H7 (cell line): ENCODE measurements at regions not wholly inside any gene's neighbourhood (a gene's known extent, or its start where the extent isn't known, plus 50 kb on each side); places are given as distances from the start of the nearest gene placed in this dataset.

Source experiments
- DNase-seq: peaks from one replicate; pipeline ENCODE4 v3.0.0; 2012
- H3K27me3 ChIP-seq: 2 replicates; pipeline ENCODE4 v1.6.0; 2011; ENCODE audit warnings: mild to moderate bottlenecking, low read length; ENCODE audit not compliant: control insufficient read depth, insufficient read depth
- H3K36me3 ChIP-seq: replicated peaks from 2 replicates; pipeline ENCODE4 v1.5.1; 2011; ENCODE audit warnings: low read length; ENCODE audit not compliant: control insufficient read depth, insufficient read depth
- H3K4me3 ChIP-seq: 2 replicates; pipeline ENCODE4 v1.5.1; 2011; ENCODE audit warnings: low read depth, mild to moderate bottlenecking, control low read depth, low read length, moderate library complexity; ENCODE audit not compliant: insufficient read depth

DNA sequence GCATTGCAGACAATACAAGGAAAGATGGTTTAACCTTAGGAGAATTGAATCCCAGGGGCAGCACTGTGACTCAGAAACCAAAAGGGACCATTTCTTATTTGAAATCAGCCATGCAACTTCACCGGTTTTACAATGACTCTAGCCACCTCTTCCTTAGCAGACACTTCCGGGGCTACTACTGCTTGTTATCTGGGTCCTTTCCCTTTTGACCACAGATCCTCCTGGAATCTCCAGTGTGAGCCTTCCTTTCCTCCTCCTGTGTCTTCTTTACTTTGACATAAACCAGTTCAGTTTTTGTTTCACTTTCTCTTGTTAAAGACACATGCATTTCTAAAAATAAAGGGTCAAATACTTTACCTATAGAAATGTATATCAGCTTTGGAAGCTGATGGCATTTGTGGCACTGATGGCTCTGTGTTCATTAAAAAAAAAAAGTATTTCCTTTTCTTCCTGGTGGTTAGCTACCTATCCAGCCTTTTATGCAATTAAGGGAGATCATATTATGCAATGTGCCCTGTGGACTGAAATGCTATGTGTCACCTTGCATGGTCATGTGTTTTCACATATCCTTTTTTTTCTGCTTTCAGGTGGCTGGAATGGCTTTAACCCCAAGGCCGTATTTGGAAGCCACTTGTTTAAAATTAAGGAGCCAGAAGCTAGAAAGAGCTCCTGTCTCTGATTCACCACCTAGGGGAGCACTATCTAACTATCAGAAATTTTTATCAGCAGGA lies 296.2 kb downstream of the CHL1 start:
- H3K27me3 ChIP-seq = no peaks in the 10 kb centered on the region
- H3K4me3 ChIP-seq = no peak overlapping the region
- DNase-seq = no peak
- H3K36me3 ChIP-seq = no peaks in the 10 kb centered on the region

DNA sequence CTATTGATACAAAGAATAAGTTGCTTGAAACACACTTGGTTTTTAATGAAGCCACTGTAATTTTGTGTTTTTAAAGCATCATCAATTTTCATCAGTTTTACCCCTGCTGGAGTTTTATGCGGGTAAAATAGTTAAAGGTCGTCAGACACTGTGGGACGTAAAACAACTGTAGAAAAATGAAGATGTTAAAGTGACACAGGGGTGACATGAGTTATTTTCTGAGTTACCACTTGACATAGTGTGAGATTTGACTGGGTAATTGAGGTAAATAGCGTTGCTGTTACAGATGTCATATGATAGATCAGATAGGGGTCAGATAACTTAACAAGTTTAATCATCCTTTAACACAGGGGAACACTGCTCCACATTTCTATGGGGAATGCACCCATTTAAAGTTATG lies 297.6 kb downstream of the CHL1 start:
- DNase-seq = no peak
- H3K4me3 ChIP-seq = no peak overlapping the region
- H3K27me3 ChIP-seq = no peaks in the 10 kb centered on the region
- H3K36me3 ChIP-seq = no peaks in the 10 kb centered on the region

DNA sequence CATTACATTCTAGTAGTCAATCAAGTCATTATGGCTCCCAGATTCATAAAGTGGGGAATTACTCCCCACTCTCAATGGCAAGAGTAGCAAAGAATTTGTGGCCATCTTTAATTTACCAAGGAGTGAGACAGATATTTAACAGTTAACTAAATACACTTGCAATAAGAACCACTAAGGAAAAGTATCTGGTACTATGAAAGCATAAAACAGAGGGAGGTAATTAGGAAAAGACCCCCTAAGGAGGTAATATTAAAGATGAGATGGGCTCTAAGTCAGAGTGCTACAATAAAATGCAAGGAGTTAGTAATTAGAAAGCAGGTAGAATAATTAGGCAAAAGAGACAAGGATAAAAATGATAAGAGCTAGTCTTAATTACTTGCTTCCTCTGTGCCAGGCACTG lies 301.9 kb downstream of the CHL1 start:
- Histone ChIP-seq H3K4me3 (no peak overlapping the region), H3K27me3 (no peaks in the 10 kb centered on the region), H3K36me3 (no peaks in the 10 kb centered on the region)
- no peak for DNase-seq

DNA sequence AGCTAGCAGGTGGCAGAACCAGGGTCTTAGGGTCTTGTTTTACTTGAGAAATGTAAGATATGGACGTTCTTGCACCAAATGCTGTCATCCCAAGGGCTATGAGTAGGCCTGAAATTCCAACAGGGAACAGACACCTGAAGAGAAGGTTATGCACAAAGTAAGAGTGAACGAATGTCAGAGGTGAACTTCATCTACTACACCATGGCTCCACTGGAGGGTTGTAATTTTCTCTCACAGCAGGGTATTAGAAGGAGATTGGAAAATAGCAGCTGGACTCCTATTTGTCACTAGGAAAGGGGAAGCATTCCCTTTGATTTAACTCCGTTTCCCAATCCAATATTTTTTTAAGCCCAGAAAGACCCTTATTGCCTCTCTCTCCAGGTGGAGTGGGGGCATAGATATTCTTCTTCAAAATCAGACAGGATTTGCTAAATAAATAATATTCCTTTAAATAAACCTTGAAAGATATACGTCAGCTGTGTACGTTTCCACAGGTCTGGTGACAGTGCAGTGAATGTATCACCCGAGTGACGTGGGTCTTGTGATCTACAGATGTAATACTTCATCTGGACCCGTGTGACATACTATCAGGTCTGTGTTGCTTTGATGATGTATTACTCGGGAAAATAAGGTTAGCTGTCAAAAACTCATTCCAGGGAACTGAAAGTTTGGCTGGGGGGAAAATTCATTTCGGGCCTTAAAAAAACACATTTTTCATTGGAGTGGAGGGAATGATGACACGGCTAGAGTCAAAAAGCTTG lies 302.6 kb downstream of the CHL1 start:
- no peak for DNase-seq
- Histone ChIP-seq H3K4me3 (no peak overlapping the region), H3K36me3 (no peaks in the 10 kb centered on the region), H3K27me3 (no peaks in the 10 kb centered on the region)

DNA sequence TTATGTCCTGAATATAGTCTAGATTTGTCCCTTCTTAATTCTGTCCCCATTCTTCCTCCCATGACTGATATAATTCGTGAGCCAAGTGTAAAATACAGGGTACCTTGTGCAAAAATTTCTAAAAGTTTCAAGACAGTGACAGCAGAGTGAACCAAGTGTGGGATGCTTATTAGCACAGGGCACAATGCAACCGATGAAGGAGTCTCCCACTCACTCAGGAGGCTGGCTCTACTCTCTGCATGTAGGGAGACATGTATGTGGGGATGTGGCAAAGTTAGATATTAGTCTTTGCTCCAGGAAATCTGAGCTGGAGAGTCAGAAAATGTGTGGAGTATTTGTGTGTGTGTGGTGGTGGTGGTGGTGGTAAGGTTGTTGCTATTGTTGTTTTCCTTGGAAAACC lies 305.9 kb downstream of the CHL1 start:
- Histone ChIP-seq H3K4me3 (no peak overlapping the region), H3K27me3 (no peaks in the 10 kb centered on the region), H3K36me3 (no peaks in the 10 kb centered on the region)
- no peak for DNase-seq

DNA sequence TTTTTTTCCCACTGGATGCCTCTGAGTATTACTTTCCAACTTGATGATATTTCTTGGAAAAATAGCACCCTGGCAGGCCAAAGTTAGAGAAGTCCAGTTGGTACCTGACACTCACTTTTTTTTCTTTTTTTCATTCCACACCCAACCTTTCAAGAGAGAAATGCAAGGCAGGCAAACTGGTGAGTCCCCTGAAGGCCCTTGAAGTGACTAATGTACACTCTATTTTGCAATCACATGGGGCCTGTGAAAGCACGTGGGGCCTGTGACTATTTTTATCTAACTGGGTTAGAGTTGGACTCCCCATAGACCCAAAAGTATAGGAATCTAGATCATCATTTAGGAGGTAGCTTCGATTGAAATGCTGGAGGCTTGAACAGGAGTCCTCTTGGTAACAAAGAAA lies 316.7 kb downstream of the CHL1 start:
- no peak for DNase-seq
- Histone ChIP-seq H3K4me3 (no peak overlapping the region), H3K36me3 (no peaks in the 10 kb centered on the region), H3K27me3 (no peaks in the 10 kb centered on the region)

DNA sequence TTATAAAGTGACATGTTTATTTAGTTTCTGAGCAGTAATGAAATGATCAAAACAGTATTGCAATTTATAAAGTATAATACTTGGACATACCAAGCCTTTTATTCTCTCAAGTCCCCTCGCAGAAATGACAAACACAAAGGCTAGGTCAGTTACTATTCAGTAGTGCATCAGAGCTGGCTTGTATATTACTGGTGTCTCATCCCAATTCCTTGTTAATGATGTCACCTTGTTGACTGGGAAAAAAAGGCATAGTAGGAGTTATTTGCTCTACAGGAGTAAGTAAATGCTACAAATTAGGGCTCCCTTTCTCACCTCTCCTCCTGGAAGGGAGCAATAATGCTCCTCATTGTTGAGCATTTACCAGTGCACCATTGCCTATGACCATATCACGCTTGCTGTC lies 317.6 kb downstream of the CHL1 start:
- DNase-seq = no peak
- H3K4me3 ChIP-seq = no peak overlapping the region
- H3K27me3 ChIP-seq = no peaks in the 10 kb centered on the region
- H3K36me3 ChIP-seq = no peaks in the 10 kb centered on the region

DNA sequence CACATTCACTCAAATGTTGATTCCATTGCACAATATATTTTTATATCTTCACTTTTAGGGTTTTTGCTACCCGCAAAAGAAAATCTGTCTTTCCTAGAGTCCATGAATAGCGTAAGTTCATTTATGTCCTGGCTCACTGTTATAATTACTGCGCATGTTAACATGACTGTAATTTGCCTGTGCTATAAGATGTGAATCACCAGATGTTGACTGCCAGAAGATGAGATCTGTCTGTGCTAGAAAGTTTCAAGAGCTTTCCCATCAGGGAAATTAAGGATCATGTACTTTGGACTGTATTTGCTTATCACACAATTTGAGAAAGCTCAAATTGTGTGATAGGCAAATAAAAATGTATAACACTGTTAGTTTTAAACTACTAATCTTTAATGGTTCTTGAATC lies 322.5 kb downstream of the CHL1 start:
- no peak overlapping the region for H3K4me3 ChIP-seq
- no peaks in the 10 kb centered on the region for H3K27me3 ChIP-seq
- DNase-seq = no peak
- H3K36me3 ChIP-seq = no peaks in the 10 kb centered on the region

DNA sequence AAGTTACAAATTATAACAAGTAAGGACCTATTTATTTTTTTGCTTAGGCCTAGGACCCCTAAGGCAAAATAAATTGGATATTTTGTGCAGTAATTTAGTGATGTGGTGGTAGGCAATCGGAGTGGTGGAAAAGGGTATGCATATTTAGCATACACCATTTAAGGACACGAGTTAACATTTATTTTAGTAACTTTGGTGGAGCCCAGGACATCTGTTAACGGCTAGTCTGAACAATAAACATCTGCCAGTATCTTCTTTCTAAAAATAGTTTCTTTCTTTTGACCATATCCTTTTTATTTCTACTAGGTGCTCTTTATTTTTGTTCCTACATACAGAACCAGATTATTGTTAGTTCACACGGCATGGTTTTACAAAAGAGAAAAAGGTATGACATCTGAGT lies 326.3 kb downstream of the CHL1 start:
- DNase-seq = no peak
- Histone ChIP-seq H3K27me3 (no peaks in the 10 kb centered on the region), H3K36me3 (no peaks in the 10 kb centered on the region), H3K4me3 (no peak overlapping the region)

DNA sequence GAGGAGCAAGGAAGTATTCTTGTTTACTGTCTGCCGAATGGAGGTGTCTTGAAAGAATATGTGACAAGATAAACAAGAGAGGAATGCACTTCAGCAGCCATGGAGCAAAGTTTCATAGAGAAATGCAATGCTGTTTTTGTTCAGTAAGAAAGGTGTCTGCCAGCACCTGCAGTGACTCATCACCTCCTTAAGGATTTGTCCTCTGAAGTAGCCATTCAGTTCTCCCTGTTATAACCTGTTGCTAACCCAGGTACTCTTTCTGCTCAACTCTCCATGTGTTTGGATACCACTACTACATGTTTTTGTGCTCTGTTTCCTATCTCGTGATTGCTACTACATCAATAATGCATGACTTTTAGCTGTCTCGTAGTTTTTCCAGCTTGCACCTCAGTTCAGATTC lies 328.9 kb downstream of the CHL1 start:
- Histone ChIP-seq H3K36me3 (no peaks in the 10 kb centered on the region), H3K4me3 (no peak overlapping the region), H3K27me3 (no peaks in the 10 kb centered on the region)
- no peak for DNase-seq

DNA sequence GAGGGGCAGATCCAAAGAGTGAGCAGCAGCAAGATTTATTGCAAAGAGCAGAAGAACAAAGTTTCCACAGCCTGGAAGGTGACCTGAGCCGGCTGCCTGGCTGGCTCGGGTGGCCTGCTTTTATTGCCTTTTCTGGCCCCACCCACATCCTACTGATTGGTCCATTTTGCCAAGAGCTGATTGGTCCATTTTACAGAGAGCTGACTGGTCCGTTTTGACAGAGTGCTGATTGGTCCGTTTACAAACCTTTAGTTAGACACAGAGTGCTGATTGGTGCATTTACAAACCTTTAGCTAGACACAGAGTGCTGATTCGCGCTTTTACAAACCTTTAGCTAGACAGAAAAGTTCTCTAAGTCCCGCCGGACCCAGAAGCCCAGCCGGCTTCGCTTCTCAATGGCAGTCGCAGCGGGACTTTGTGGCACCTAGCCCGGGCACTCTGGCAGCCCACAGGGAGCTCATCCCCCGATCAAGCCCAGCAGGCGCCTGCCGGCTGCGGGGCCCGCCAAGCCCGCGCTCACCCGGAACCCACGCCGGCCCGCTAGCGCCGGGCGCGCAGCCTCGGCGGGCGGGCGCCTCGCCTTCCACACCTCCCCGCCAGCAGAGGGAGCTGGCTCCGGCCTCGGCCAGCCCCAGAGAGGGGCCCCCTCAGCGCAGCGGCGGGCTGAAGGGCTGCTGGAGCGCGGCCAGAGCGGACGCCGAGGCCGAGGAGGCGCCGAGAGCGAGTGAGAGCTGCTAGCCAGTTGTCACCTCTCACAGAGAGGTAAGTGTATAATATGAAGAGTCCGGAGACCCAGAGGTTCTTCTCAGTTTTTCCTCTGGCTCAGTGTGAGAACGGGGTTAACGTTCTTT lies 339.2 kb downstream of the CHL1 start:
- DNase-seq = peak; percentile 18
- Histone ChIP-seq H3K4me3 (peak overlapping the region; percentile 46; the same call in 1 of the 2 replicates), H3K27me3 (no peaks in the 10 kb centered on the region), H3K36me3 (no peaks in the 10 kb centered on the region)

DNA sequence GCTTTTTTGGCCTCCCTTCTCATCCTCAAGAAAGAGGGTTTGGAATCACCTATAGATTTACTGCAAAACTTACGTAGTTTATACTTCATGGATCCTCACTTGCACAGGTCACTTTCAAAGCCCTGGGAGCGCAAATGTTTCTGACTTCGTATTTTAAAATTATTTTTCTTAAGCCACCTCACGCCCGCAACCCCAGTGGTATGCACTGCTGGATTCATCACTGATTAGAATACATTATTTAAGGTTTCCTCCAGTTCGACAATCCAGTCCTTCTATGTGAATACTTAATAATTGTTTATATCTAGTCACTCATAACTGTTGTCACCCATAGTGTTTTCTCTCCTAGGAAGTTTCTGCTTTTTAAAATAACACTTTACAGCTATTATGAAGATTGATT lies 339.9 kb downstream of the CHL1 start:
- Histone ChIP-seq H3K27me3 (no peaks in the 10 kb centered on the region), H3K4me3 (peak overlapping the region; percentile 46; the same call in 1 of the 2 replicates), H3K36me3 (no peaks in the 10 kb centered on the region)
- DNase-seq = no peak

DNA sequence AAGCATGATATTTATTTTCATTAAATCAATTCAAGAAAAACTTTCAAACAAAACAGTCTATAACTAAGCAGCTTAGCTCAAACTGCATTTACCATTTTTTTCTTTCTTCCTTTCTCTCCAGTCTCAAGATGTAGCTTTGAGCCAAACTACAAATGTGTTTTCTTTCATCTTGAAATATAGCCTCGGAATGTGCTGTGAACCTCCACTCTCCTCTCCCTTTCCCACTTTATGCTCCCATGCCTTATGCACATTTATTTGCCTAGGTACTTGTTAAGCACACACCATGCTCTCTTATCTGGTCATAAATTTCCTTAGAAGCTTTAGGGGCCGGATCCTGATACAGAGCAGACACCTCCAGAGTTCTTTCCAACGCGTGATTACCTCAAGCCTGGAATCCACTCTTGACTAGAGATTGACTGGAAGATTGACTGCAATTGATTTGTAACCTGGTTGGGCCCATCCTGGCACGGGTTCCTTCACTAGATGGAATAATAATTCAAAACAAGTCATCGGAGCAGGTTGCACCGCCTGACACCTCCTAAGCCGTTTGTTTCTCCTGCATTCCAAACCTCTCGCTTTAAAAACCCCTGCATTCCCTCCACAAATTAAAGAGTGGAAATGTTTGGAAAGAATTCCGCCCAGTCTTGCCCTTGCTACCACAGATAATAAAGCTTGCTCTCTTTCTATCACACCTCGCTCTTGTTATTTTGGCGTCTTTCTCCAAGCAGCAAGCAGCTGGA lies 344.7 kb downstream of the CHL1 start:
- no peaks in the 10 kb centered on the region for H3K27me3 ChIP-seq
- H3K36me3 ChIP-seq = no peaks in the 10 kb centered on the region
- no peak for DNase-seq
- H3K4me3 ChIP-seq = no peak overlapping the region

DNA sequence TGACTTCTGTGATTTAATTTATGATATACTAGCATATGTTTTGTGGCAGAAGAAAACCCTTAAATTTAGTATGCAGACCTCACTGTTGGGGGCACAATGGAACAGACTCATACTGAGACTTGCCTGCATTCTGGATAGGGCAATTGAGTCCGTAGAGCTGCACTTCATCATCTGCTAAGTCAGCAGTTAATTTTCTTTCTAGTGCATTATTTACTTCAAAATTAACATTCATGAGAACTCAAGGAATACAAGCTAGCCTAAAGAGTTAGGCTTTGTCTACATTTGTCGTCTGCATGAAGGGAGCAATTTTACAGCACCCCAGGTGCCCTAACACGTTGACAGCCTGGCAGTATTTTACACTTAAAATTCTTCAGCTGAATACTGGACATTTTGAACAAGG lies 345.5 kb downstream of the CHL1 start:
- no peak overlapping the region for H3K4me3 ChIP-seq
- H3K27me3 ChIP-seq = no peaks in the 10 kb centered on the region
- DNase-seq = no peak
- H3K36me3 ChIP-seq = no peaks in the 10 kb centered on the region
